ACHN (cell line): ENCODE measurements at regions not wholly inside any gene's neighbourhood (a gene's known extent, or its start where the extent isn't known, plus 50 kb on each side); places are given as distances from the start of the nearest gene placed in this dataset.
A peak's percentile ranks its signal among the peaks of the same experiment; 100 is the strongest.
"Not testable (repeated sequence)": the region's sequence is repeated elsewhere in the genome, so short reads cannot be mapped to it uniquely, and the experiment has no call there.

Experiments used
- DNase-seq: peaks from one replicate; pipeline ENCODE4 v3.0.0-alpha.2; 2015
- in situ Hi-C: cut with HindIII; loops from 2 replicates; pipeline ENCODE4 v1.10.0; 2017; ENCODE audit warnings: low sequenced_read_pairs, low pct_ligation_motif_present, low pct_unique_long_range_greater_than_20kb

GRCh38 chr6:93731306-93731705 is 311.9 kb upstream of the EPHA7 start:
- DNase-seq = no peak
- in situ Hi-C loops = no loop called here

GRCh38 chr6:93728150-93728549 is 308.8 kb upstream of the EPHA7 start:
- in situ Hi-C loops = no loop called here
- DNase-seq = no peak

GRCh38 chr6:93727447-93727846 is 308.1 kb upstream of the EPHA7 start:
- no peak for DNase-seq
- in situ Hi-C loops = no loop called here

GRCh38 chr6:93721386-93722048 is 302.2 kb upstream of the EPHA7 start:
- in situ Hi-C loops = no loop called here
- DNase-seq = peak; percentile 56

GRCh38 chr6:93713974-93714373 is 294.6 kb upstream of the EPHA7 start:
- in situ Hi-C loops = no loop called here
- no peak for DNase-seq

- DNase-seq = no peak
- in situ Hi-C loops = no loop called here
These were observed 284.1 kb upstream of the EPHA7 start for GRCh38 chr6:93703431-93703830.

- DNase-seq = no peak
- in situ Hi-C loops = no loop called here
These were observed 282.2 kb upstream of the EPHA7 start for GRCh38 chr6:93701526-93701925.

- DNase-seq = no peak
- in situ Hi-C loops = no loop called here
These were observed 266.1 kb upstream of the EPHA7 start for GRCh38 chr6:93685494-93685893.

GRCh38 chr6:93684339-93684738 is 265.0 kb upstream of the EPHA7 start:
- no peak for DNase-seq
- in situ Hi-C loops = no loop called here

- DNase-seq = no peak
- in situ Hi-C loops = no loop called here
These were observed 260.5 kb upstream of the EPHA7 start for GRCh38 chr6:93679836-93680235.

GRCh38 chr6:93678841-93679454 is 259.6 kb upstream of the EPHA7 start:
- in situ Hi-C loops = no loop called here

GRCh38 chr6:93677264-93677965 is 258.1 kb upstream of the EPHA7 start:
- in situ Hi-C loops = no loop called here
- DNase-seq = peak; percentile 75

More at GRCh38 chr6:93678841-93679454, 259.6 kb upstream of the EPHA7 start:
- DNase-seq = peak; percentile 55

GRCh38 chr6:93676581-93676980 is 257.2 kb upstream of the EPHA7 start:
- DNase-seq = no peak
- in situ Hi-C loops = no loop called here

GRCh38 chr6:93675856-93676417 is 256.6 kb upstream of the EPHA7 start:
- no peak for DNase-seq
- in situ Hi-C loops = no loop called here

GRCh38 chr6:93663111-93663510 is 243.8 kb upstream of the EPHA7 start:
- in situ Hi-C loops = no loop called here

GRCh38 chr6:93654548-93654947 is 235.2 kb upstream of the EPHA7 start:
- no peak for DNase-seq
- in situ Hi-C loops = no loop called here

More at GRCh38 chr6:93663111-93663510, 243.8 kb upstream of the EPHA7 start:
- no peak for DNase-seq

- in situ Hi-C loops = no loop called here
- DNase-seq = no peak
These were observed 225.3 kb upstream of the EPHA7 start for GRCh38 chr6:93644611-93645010.

GRCh38 chr6:93639126-93639525 is 219.8 kb upstream of the EPHA7 start:
- no peak for DNase-seq
- in situ Hi-C loops = no loop called here

GRCh38 chr6:93636987-93637664 is 217.8 kb upstream of the EPHA7 start:
- DNase-seq, in situ Hi-C loops: not testable (repeated sequence)
